OCI-LY7 (cell line): ENCODE measurements at regions not wholly inside any gene's neighbourhood (a gene's known extent, or its start where the extent isn't known, plus 50 kb on each side); places are given as distances from the start of the nearest gene placed in this dataset.

Experiments
- BruUV-seq: library from RNA; stranded (reverse); fragments of 400-500 nt; replicated peaks from 2 replicates; lab custom pipeline; 2021; lab: Mats Ljungman, UMichigan
- CTCF ChIA-PET: fragments of 300-600 bp; sonication (Branson Sonifier 250); formaldehyde crosslinking; loops from one replicate; lab custom pipeline; 2022; ENCODE audit warnings: antibody characterized with exemption; ENCODE audit not compliant: unreplicated experiment; lab: Charles Lee
- POLR2A ChIA-PET: fragments of 300-600 bp; sonication (Branson Sonifier 250); formaldehyde crosslinking; loops from one replicate; lab custom pipeline; 2022; ENCODE audit warnings: antibody characterized with exemption; lab: Charles Lee
- DNase-seq: peaks from one replicate; pipeline ENCODE4 v3.0.0-alpha.2; 2015; ENCODE audit warnings: low spot score
- H2AFZ ChIP-seq: fragments of 200-600 bp; sonication (generic), shearing (Covaris generic); 2 replicates; pipeline ENCODE4 v1.6.1; 2014; ENCODE audit warnings: mild to moderate bottlenecking, antibody characterized with exemption, low read length, moderate library complexity
- H3K27ac ChIP-seq: fragments of 200-600 bp; sonication (generic); 2 replicates; pipeline ENCODE4 v1.5.1; 2014; ENCODE audit warnings: mixed run types, low read depth, mild to moderate bottlenecking, moderate library complexity, low read length, inconsistent platforms; ENCODE audit not compliant: poor library complexity, severe bottlenecking
- H3K36me3 ChIP-seq: fragments of 200-600 bp; sonication (generic); 2 replicates; pipeline ENCODE4 v1.6.1; 2014; ENCODE audit warnings: mild to moderate bottlenecking, antibody characterized with exemption, low read length, moderate library complexity, mixed read lengths; ENCODE audit not compliant: insufficient read depth
- H3K4me1 ChIP-seq: fragments of 200-600 bp; sonication (generic); 2 replicates; pipeline ENCODE4 v1.5.1; 2014; ENCODE audit warnings: mild to moderate bottlenecking, low read length; ENCODE audit not compliant: insufficient read depth, poor library complexity, severe bottlenecking
- H3K4me2 ChIP-seq: fragments of 200-600 bp; sonication (generic); 2 replicates; pipeline ENCODE4 v1.6.1; 2014; ENCODE audit warnings: mild to moderate bottlenecking, low read length
- H3K4me3 ChIP-seq: fragments of 200-600 bp; sonication (generic); 2 replicates; pipeline ENCODE4 v1.5.1; 2014; ENCODE audit warnings: mild to moderate bottlenecking, low read depth, low read length; ENCODE audit not compliant: poor library complexity, severe bottlenecking
- H3K79me2 ChIP-seq: fragments of 200-600 bp; sonication (generic); 2 replicates; pipeline ENCODE4 v1.6.1; 2016; ENCODE audit warnings: low read depth, mild to moderate bottlenecking, low read length, moderate library complexity, mixed read lengths; ENCODE audit not compliant: insufficient read depth
- H3K9me2 ChIP-seq: fragments of 200-600 bp; sonication (generic); 2 replicates; pipeline ENCODE4 v1.6.1; 2016; ENCODE audit warnings: mild to moderate bottlenecking, low read length, mixed read lengths; ENCODE audit not compliant: insufficient read depth
- H3K9me3 ChIP-seq: fragments of 200-600 bp; sonication (generic); 2 replicates; pipeline ENCODE4 v1.6.1; 2014; ENCODE audit warnings: mild to moderate bottlenecking, mixed run types, low read length, mixed read lengths
- H4K20me1 ChIP-seq: fragments of 200-600 bp; sonication (generic); 2 replicates; pipeline ENCODE4 v1.6.1; 2014; ENCODE audit warnings: mild to moderate bottlenecking, antibody characterized with exemption, low read length, moderate library complexity, mixed read lengths; ENCODE audit not compliant: insufficient read depth
- CTCF ChIP-seq: fragments of 200-600 bp; sonication (generic); conservative IDR thresholded peaks from 2 replicates; pipeline ENCODE4 v1.5.1; 2014; ENCODE audit warnings: mild to moderate bottlenecking, antibody characterized with exemption, low read length, moderate library complexity, mixed read lengths
- EZH2phosphoT487 ChIP-seq: fragments of 200-600 bp; sonication (generic); IDR thresholded peaks from 2 replicates; pipeline ENCODE4 v1.6.1; 2018; ENCODE audit warnings: low read depth, borderline replicate concordance, mild to moderate bottlenecking, mixed run types, antibody characterized with exemption, low read length, moderate library complexity, mixed read lengths
- intact Hi-C: fragments of 100-400 bp; cut with micrococcal nuclease; formaldehyde crosslinking; loops from one replicate; pipeline ENCODE4 v1.10.0; 2022; ENCODE audit not compliant: unreplicated experiment

- intact Hi-C loops = no loop called here
- BruUV-seq = no TSS peak
- H3K79me2 ChIP-seq = no peaks in the 10 kb centered on the region
- TF ChIP-seq EZH2phosphoT487 (no peak), CTCF (no peak)
- no peak overlapping the region for H3K4me2 ChIP-seq
- CTCF ChIA-PET = no interaction called here
- POLR2A ChIA-PET = interaction anchor here (0.7 kb wide), 1 partner anchor 53 kb away, joined by 5 read pairs; no protein-coding TSS in a partner anchor
- H4K20me1 ChIP-seq = no peaks in the 10 kb centered on the region
- no peaks in the 10 kb centered on the region for H3K36me3 ChIP-seq
- DNase-seq = no peak
- H3K27ac ChIP-seq = no peak overlapping the region
- no peaks in the 10 kb centered on the region for H3K9me2 ChIP-seq
- H3K4me1 ChIP-seq = no peaks in the 10 kb centered on the region
- no peak overlapping the region for H3K4me3 ChIP-seq
- H2AFZ ChIP-seq = no peak overlapping the region
- H3K9me3 ChIP-seq = no peaks in the 10 kb centered on the region
These were observed 148.0 kb downstream of the CTTN start for GRCh38 chr11:70546191-70546940.

GRCh38 chr11:70547386-70547785 lies 149.1 kb downstream of the CTTN start:
- no peak for DNase-seq
- H2AFZ ChIP-seq = no peak overlapping the region
- H3K79me2 ChIP-seq = no peaks in the 10 kb centered on the region
- H3K9me2 ChIP-seq = no peaks in the 10 kb centered on the region
- H3K36me3 ChIP-seq = no peaks in the 10 kb centered on the region
- no peak overlapping the region for H3K4me2 ChIP-seq
- CTCF ChIA-PET = no interaction called here
- H3K9me3 ChIP-seq = no peaks in the 10 kb centered on the region
- POLR2A ChIA-PET = no interaction called here
- intact Hi-C loops = no loop called here
- H3K27ac ChIP-seq = no peak overlapping the region
- no peaks in the 10 kb centered on the region for H3K4me1 ChIP-seq
- BruUV-seq = no TSS peak
- H4K20me1 ChIP-seq = no peaks in the 10 kb centered on the region
- no peak overlapping the region for H3K4me3 ChIP-seq
- TF ChIP-seq CTCF = no peak
- no peak for TF ChIP-seq EZH2phosphoT487
